ENCODE measurements at regions not wholly inside any gene's neighbourhood (a gene's known extent, or its start where the extent isn't known, plus 50 kb on each side); places are given as distances from the start of the nearest gene placed in this dataset.

DNA sequence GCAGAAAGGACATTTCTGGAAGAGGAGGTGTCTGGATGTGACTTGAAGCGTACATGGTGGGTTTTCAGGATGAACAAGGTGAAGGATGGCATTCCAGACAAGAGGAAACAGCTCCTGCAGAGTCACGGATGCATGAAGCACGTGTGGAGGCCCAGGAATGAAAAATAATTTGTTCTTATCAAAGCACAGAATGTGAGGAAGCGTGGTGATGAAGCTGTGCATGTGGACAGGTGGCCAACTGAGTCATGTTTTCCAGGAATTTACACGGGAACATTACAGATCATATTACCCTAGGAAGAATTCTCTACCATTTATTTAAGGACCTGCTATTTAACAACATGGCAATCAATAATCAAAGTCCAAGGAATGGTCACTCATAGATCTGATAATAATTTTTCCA lies 413.2 kb upstream of the KLF6 start:
- Histone ChIP-seq H3K4me3 (ENCODE audit: low read depth in 1 of 3, low read length in 3 of 3) (no peak overlapping the region), H3K4me1 (ENCODE audit: control insufficient read depth in 4 of 4, insufficient read depth in 4 of 4, low read length in 3 of 4) (no peaks in the 10 kb centered on the region), H3K27me3 (ENCODE audit: control insufficient read depth in 4 of 4, insufficient read depth in 4 of 4, low read length in 3 of 4) (peaks cover 0 to 6% (median 0%) of the 10 kb centered on the region in 4 donors), H3K36me3 (ENCODE audit: control insufficient read depth in 4 of 4, insufficient read depth in 3 of 4, low read depth in 1 of 4, low read length in 3 of 4) (no peaks in the 10 kb centered on the region), H3K27ac (ENCODE audit: low read depth in 1 of 2, low read length in 2 of 2) (no peak overlapping the region), H3K9ac (ENCODE audit: low read depth in 1 of 2, low read length in 2 of 2) (no peak overlapping the region), H3K9me3 (ENCODE audit: control insufficient read depth in 4 of 4, low read length in 3 of 4) (no peaks in the 10 kb centered on the region)
- WGBS = 77% methylated on average over 5 of the region's 5 CpGs
- TF ChIP-seq, protein P1, sequence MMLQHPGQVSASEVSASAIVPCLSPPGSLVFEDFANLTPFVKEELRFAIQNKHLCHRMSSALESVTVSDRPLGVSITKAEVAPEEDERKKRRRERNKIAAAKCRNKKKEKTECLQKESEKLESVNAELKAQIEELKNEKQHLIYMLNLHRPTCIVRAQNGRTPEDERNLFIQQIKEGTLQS (IDR thresholded peaks at IDR 0.05) = no peak
- TF ChIP-seq, protein P2, sequence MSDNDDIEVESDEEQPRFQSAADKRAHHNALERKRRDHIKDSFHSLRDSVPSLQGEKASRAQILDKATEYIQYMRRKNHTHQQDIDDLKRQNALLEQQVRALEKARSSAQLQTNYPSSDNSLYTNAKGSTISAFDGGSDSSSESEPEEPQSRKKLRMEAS (IDR thresholded peaks at IDR 0.05) = no peak
- TF ChIP-seq HNF4G (IDR thresholded peaks at IDR 0.05) (no peak), JUND (IDR thresholded peaks at IDR 0.05) (no peak), TAF1 (conservative IDR thresholded peaks at IDR 0.05) (no peak), HNF4A (conservative IDR thresholded peaks at IDR 0.05) (no peak), RAD21 (IDR thresholded peaks at IDR 0.05) (no peak), RXRA (IDR thresholded peaks at IDR 0.05) (no peak), EGR1 (IDR thresholded peaks at IDR 0.05; ENCODE audit: low read depth in 2 of 2) (no peak), REST (IDR thresholded peaks at IDR 0.05) (no peak), YY1 (IDR thresholded peaks at IDR 0.05) (no peak), NR2F2 (IDR thresholded peaks at IDR 0.05) (no peak), GABPA (IDR thresholded peaks at IDR 0.05 in 1 of 2, conservative IDR thresholded peaks at IDR 0.05 in 1 of 2) (no peak), FOXA2 (IDR thresholded peaks at IDR 0.05) (no peak), SP1 (IDR thresholded peaks at IDR 0.05) (no peak), ZBTB33 (IDR thresholded peaks at IDR 0.05) (no peak), FOXA1 (IDR thresholded peaks at IDR 0.05) (no peak)
- TF ChIP-seq, protein P3, sequence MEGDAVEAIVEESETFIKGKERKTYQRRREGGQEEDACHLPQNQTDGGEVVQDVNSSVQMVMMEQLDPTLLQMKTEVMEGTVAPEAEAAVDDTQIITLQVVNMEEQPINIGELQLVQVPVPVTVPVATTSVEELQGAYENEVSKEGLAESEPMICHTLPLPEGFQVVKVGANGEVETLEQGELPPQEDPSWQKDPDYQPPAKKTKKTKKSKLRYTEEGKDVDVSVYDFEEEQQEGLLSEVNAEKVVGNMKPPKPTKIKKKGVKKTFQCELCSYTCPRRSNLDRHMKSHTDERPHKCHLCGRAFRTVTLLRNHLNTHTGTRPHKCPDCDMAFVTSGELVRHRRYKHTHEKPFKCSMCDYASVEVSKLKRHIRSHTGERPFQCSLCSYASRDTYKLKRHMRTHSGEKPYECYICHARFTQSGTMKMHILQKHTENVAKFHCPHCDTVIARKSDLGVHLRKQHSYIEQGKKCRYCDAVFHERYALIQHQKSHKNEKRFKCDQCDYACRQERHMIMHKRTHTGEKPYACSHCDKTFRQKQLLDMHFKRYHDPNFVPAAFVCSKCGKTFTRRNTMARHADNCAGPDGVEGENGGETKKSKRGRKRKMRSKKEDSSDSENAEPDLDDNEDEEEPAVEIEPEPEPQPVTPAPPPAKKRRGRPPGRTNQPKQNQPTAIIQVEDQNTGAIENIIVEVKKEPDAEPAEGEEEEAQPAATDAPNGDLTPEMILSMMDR (IDR thresholded peaks at IDR 0.05; ENCODE audit: low read depth, low read length, missing input control) = no peak
- no peak for DNase-seq (ENCODE audit: low spot score)

Measured in liver (tissue), 8 donors.